ENCODE measurements at regions not wholly inside any gene's neighbourhood (a gene's known extent, or its start where the extent isn't known, plus 50 kb on each side); places are given as distances from the start of the nearest gene placed in this dataset.

DNA sequence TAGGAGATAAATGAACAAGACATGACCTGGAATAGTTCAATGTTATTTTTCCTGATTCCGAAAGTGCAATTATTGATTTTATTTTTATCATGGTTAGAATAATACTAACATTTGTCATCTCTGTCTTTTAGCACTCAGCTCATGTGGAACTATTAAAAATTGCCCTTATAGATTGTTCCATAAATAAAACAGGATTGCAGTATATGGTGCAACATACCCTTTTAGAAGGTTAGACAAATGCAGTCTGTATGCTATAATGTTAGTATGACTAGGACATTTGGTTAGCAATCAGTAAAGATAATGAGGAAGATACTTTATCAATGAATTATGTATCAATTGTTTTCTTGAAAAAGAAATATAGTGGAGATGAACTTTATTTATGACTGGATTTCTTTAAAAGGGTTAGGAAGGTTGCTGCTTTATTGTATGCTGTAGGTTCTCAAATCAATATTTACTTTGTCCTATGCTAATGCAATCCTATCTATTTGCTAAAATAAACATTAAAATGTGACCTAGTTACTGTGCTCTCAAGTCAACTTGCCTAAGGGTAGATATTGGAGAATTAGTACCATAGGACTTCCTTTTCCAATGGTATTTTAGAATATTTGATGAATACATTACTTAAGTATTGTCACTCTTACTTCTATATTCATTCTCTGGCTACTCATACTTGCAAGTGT is 348.9 kb upstream of the ISL1 start:
- H3K18ac ChIP-seq (ENCODE audit: extremely low read depth, low read length): no peak overlapping the region
- TF ChIP-seq EGR1 (IDR thresholded peaks at IDR 0.05; ENCODE audit: borderline replicate concordance, low read depth, low read length) (no peak), KDM1A (IDR thresholded peaks at IDR 0.05; ENCODE audit: borderline replicate concordance, low read length) (no peak), TAF7 (optimal IDR thresholded peaks at IDR 0.05; ENCODE audit: borderline replicate concordance, low read depth, low read length) (no peak), JUN (IDR thresholded peaks at IDR 0.05; ENCODE audit: low read depth, low read length) (no peak), CTBP2 (IDR thresholded peaks at IDR 0.05; ENCODE audit: borderline replicate concordance, insufficient read depth, insufficient read length, low read length) (no peak), USF2 (IDR thresholded peaks at IDR 0.05; ENCODE audit: low read length) (no peak), ZNF274 (IDR thresholded peaks at IDR 0.05; ENCODE audit: borderline replicate concordance, extremely low read depth, low read length) (no peak), EP300 (IDR thresholded peaks at IDR 0.05; ENCODE audit: borderline replicate concordance in 1 of 2, low read depth in 2 of 2, low read length in 2 of 2) (no peak), PHF8 (conservative IDR thresholded peaks at IDR 0.05; ENCODE audit: low read depth, low read length) (no peak)

More for the DNA sequence above, 348.9 kb upstream of the ISL1 start:
- DNase-seq (ENCODE audit: low read depth in 1 of 2, low spot score in 2 of 2) (no peak), FAIRE-seq (no peak)
- POLR2A ChIA-PET (ENCODE audit: partially characterized antibody): no interaction called here
- no peaks in the 10 kb centered on the region for H3K9me3 ChIP-seq (ENCODE audit: insufficient read depth in 2 of 2, low read depth in 1 of 2, low read length in 1 of 2)
- no peak overlapping the region for H2BK120ac ChIP-seq (replicated peaks; ENCODE audit: low read depth, low read length)
- no peak overlapping the region for H2BK15ac ChIP-seq (ENCODE audit: low read length)
- no peak overlapping the region for H3K27ac ChIP-seq (ENCODE audit: low read depth, low read length)
- H3K4me1 ChIP-seq (replicated peaks in 1 of 4; ENCODE audit: control insufficient read depth in 3 of 4, insufficient read depth in 4 of 4, low read length in 3 of 4): no peaks in the 10 kb centered on the region
- no peaks in the 10 kb centered on the region for H3K23me2 ChIP-seq (ENCODE audit: low read depth, low read length)
- no peak overlapping the region for H3K9ac ChIP-seq (replicated peaks in 1 of 4; ENCODE audit: extremely low read depth in 1 of 4, low read depth in 3 of 4, low read length in 3 of 4)
- H3K56ac ChIP-seq (replicated peaks; ENCODE audit: insufficient read length, low read depth, low read length): no peak overlapping the region
- H3K36me3 ChIP-seq (ENCODE audit: control insufficient read depth in 2 of 4, insufficient read depth in 4 of 4, low read length in 3 of 4): no peaks in the 10 kb centered on the region
- H3K23ac ChIP-seq (ENCODE audit: insufficient read length): no peak overlapping the region
- no peak overlapping the region for H3K4me2 ChIP-seq (ENCODE audit: insufficient read depth in 1 of 2, low read depth in 2 of 2, low read length in 2 of 2)
- no peaks in the 10 kb centered on the region for H3K79me2 ChIP-seq (ENCODE audit: control insufficient read depth in 1 of 2, insufficient read depth in 2 of 2, low read length in 2 of 2)
- no peak overlapping the region for H2AK5ac ChIP-seq (ENCODE audit: low read depth, low read length)
- H2BK12ac ChIP-seq (ENCODE audit: low read depth, low read length): no peak overlapping the region
- WGBS, 2 experiments (ENCODE audit: extremely low coverage in 1 of 2, insufficient coverage in 1 of 2, insufficient read length in 1 of 2, insufficient replicate concordance in 2 of 2, low coverage in 1 of 2, low lambda C conversion rate in 2 of 2, missing lambda C conversion rate in 1 of 2): 96% methylated on average over 1 of the region's 1 CpG; no CpG with 5 or more reads in 1 of the 2 experiments
- no peak overlapping the region for H2BK20ac ChIP-seq (ENCODE audit: low read length)
- H2AFZ ChIP-seq (ENCODE audit: low read length): no peak overlapping the region
- H2BK5ac ChIP-seq (ENCODE audit: low read depth, low read length): no peak overlapping the region
- H4K91ac ChIP-seq (replicated peaks; ENCODE audit: insufficient read length, low read length): no peak overlapping the region
- H3K4me3 ChIP-seq (ENCODE audit: extremely low read depth in 1 of 4, insufficient read depth in 2 of 4, low read depth in 3 of 4, low read length in 4 of 4): no peak overlapping the region
- CTCF ChIA-PET (ENCODE audit: partially characterized antibody): interaction anchor here (1.8 kb wide), 1 partner anchor 13 kb away, joined by 4 read pairs; no protein-coding TSS in a partner anchor
- no peaks in the 10 kb centered on the region for H4K20me1 ChIP-seq (replicated peaks in 1 of 2; ENCODE audit: control insufficient read depth in 1 of 2, insufficient read depth in 2 of 2, low read length in 2 of 2)
- no peak overlapping the region for H4K5ac ChIP-seq (ENCODE audit: insufficient read length, low read depth, low read length)
- no peak overlapping the region for H3K4ac ChIP-seq (replicated peaks; ENCODE audit: insufficient read length, low read depth, low read length)
- H4K8ac ChIP-seq (ENCODE audit: extremely low read depth, insufficient read depth, low read length): no peak overlapping the region
- H3K27me3 ChIP-seq (replicated peaks in 1 of 4; ENCODE audit: control insufficient read depth in 3 of 4, extremely low read depth in 1 of 4, insufficient read depth in 3 of 4, low read length in 3 of 4): no peaks in the 10 kb centered on the region
- no peaks in the 10 kb centered on the region for H3K79me1 ChIP-seq (ENCODE audit: low read depth, low read length)
- H3K14ac ChIP-seq (ENCODE audit: insufficient read length): no peak overlapping the region

Measured in H1 (cell line).